ENCODE measurements at regions not wholly inside any gene's neighbourhood (a gene's known extent, or its start where the extent isn't known, plus 50 kb on each side); places are given as distances from the start of the nearest gene placed in this dataset.

GRCh38 chr15:94723801-94724200, 492.4 kb downstream of the MCTP2 start (continued):
- no peak for TF ChIP-seq SP1 (IDR thresholded peaks at IDR 0.05; ENCODE audit: low read depth, low read length)
- no peak for TF ChIP-seq SIX5 (IDR thresholded peaks at IDR 0.05; ENCODE audit: low read depth, low read length)
- no peak for TF ChIP-seq TCF12 (IDR thresholded peaks at IDR 0.05; ENCODE audit: low read depth, low read length)
- TF ChIP-seq PHF8 (conservative IDR thresholded peaks at IDR 0.05; ENCODE audit: low read depth, low read length): no peak

All from H1 (cell line).